Vagina (tissue), 2 donors: ENCODE measurements at regions not wholly inside any gene's neighbourhood (a gene's known extent, or its start where the extent isn't known, plus 50 kb on each side); places are given as distances from the start of the nearest gene placed in this dataset.
"Not testable (repeated sequence)": the region's sequence is repeated elsewhere in the genome, so short reads cannot be mapped to it uniquely, and the experiment has no call there.

ENCODE experiments used
- DNase-seq, 2 donors: peaks; one replicate each; pipeline ENCODE4 v3.0.0-alpha.2; 2017; ENCODE audit errors: extremely low spot score in 2 of 2
- H3K27ac ChIP-seq: fragments of 200-600 bp; sonication (generic); one replicate; pipeline ENCODE4 v1.5.1; 2019
- H3K27me3 ChIP-seq: fragments of 200-600 bp; sonication (generic); one replicate; pipeline ENCODE4 v1.5.1; 2019
- H3K36me3 ChIP-seq, 2 donors: fragments of 200-600 bp; sonication (generic); one replicate each; pipeline ENCODE4 v1.5.1; 2017 to 2019
- H3K4me1 ChIP-seq: fragments of 200-600 bp; sonication (generic); one replicate; pipeline ENCODE4 v1.5.1; 2019
- H3K4me3 ChIP-seq, 2 donors: fragments of 200-600 bp; sonication (generic); 1 replicate in 1 of 2; 2 replicates in 1 of 2; pipeline ENCODE4 v1.5.1; 2016 to 2019
- H3K9me3 ChIP-seq: fragments of 200-600 bp; sonication (generic); one replicate; pipeline ENCODE4 v1.5.1; 2019
- POLR2A ChIP-seq, 2 donors: fragments of 450-650 bp; IDR thresholded peaks; one replicate each; pipeline ENCODE4 v1.6.1; 2017; ENCODE audit warnings: antibody characterized with exemption in 2 of 2, mild to moderate bottlenecking in 2 of 2, moderate library complexity in 2 of 2
- POLR2AphosphoS5 ChIP-seq, 2 donors: sonication (generic); formaldehyde crosslinking; IDR thresholded peaks; one replicate each; pipeline ENCODE4 v1.9.0; 2017; ENCODE audit warnings: antibody characterized with exemption in 2 of 2, mild to moderate bottlenecking in 2 of 2, low read depth in 1 of 2; ENCODE audit not compliant: insufficient read depth in 1 of 2
- intact Hi-C: fragments of 100-400 bp; cut with DNase I; formaldehyde crosslinking; loops from one replicate; pipeline ENCODE4 v1.15.1; 2023
- TF ChIP-seq, protein P1 (sequence below), 3 experiments: fragments of 450-650 bp in 2 of 3; fragments of 200-600 bp in 1 of 3; sonication (generic) in 1 of 3; IDR thresholded peaks; one replicate each; pipeline ENCODE4 v1.5.1; 2017 to 2019; ENCODE audit warnings: antibody characterized with exemption in 3 of 3, mild to moderate bottlenecking in 2 of 3, moderate library complexity in 2 of 3

DNA sequence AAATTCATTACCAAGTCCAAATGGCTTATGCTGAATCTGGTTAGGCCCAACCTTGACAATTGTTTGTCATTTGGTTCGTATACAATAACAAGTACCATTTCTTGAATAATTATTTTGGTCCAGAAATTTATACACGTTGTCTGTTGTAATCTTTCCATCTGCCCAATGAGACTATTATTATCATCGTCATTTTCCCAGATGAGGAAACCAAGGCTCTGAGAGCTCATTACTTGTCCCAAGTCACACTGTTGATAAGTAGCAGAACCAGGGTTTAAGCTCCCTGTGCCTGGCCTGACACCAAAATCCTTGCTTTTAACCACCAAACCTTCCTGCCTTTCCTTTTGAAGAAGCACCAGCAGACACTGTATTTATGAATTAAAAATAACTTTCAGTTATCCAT lies 81.3 kb downstream of the RGS2 start:
- TF ChIP-seq, protein P1, sequence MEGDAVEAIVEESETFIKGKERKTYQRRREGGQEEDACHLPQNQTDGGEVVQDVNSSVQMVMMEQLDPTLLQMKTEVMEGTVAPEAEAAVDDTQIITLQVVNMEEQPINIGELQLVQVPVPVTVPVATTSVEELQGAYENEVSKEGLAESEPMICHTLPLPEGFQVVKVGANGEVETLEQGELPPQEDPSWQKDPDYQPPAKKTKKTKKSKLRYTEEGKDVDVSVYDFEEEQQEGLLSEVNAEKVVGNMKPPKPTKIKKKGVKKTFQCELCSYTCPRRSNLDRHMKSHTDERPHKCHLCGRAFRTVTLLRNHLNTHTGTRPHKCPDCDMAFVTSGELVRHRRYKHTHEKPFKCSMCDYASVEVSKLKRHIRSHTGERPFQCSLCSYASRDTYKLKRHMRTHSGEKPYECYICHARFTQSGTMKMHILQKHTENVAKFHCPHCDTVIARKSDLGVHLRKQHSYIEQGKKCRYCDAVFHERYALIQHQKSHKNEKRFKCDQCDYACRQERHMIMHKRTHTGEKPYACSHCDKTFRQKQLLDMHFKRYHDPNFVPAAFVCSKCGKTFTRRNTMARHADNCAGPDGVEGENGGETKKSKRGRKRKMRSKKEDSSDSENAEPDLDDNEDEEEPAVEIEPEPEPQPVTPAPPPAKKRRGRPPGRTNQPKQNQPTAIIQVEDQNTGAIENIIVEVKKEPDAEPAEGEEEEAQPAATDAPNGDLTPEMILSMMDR (IDR thresholded peaks at IDR 0.05), result no peak
- TF ChIP-seq POLR2AphosphoS5 (IDR thresholded peaks at IDR 0.05; ENCODE audit: insufficient read depth in 1 of 2, low read depth in 1 of 2) (no peak), POLR2A (IDR thresholded peaks at IDR 0.05) (no peak)
- Histone ChIP-seq H3K4me1 (no peaks in the 10 kb centered on the region), H3K27ac (no peak overlapping the region), H3K36me3 (no peaks in the 10 kb centered on the region), H3K4me3 (no peak overlapping the region), H3K27me3 (no peaks in the 10 kb centered on the region), H3K9me3 (no peaks in the 10 kb centered on the region)
- intact Hi-C loops, result no loop called here
- no peak for DNase-seq

GRCh38 chr1:192892934-192893333 lies 84.1 kb downstream of the RGS2 start:
- no peak overlapping the region for H3K4me3 ChIP-seq
- DNase-seq, result no peak
- H3K4me1 ChIP-seq, result no peaks in the 10 kb centered on the region
- intact Hi-C loops, result no loop called here
- no peaks in the 10 kb centered on the region for H3K36me3 ChIP-seq
- no peaks in the 10 kb centered on the region for H3K9me3 ChIP-seq
- no peak for TF ChIP-seq POLR2A (IDR thresholded peaks at IDR 0.05)
- TF ChIP-seq POLR2AphosphoS5 (IDR thresholded peaks at IDR 0.05; ENCODE audit: insufficient read depth in 1 of 2, low read depth in 1 of 2), result no peak
- TF ChIP-seq, protein P1 (IDR thresholded peaks at IDR 0.05), result no peak
- H3K27me3 ChIP-seq, result no peaks in the 10 kb centered on the region
- H3K27ac ChIP-seq, result no peak overlapping the region

DNA sequence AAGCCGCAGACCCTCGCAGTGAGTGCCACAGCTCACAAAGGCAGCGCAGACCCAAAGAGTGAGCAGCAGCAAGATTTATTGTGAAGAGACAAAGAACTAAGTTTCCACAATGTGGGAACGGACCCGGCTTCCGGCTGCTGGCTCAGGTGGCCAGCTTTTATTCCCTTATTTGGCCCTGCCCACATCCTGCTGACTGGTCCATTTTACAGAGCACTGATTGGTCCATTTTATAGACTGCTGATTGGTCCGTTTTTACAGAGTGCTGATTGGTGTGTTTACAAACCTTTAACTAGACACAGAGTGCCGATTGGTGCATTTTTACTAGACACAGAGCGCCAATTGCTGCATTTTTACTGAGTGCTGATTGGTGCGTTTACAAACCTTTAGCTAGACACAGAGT lies 86.6 kb downstream of the RGS2 start:
- DNase-seq, H3K4me3 ChIP-seq, H3K36me3 ChIP-seq, H3K27me3 ChIP-seq, intact Hi-C loops, H3K27ac ChIP-seq, H3K9me3 ChIP-seq, H3K4me1 ChIP-seq: not testable (repeated sequence)

DNA sequence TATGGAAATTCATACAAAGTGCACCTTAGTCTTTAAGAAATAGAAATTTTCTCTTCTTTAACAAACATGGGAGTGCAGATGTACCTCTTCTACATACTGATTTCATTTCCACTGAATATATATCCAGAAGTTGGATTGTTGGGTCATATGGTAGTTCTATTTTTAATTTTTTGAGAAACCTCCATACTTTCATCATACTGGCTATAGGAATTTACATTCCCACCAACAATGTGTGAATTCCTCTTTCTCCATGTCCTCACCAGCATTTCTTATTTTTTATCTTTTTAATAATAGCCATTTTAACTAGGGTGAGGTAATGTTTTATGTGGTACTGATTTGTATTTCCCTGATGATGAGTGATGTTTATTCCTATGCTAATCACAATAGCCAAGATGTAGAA lies 87.5 kb downstream of the RGS2 start:
- Histone ChIP-seq H3K36me3 (no peaks in the 10 kb centered on the region), H3K27ac (no peak overlapping the region), H3K4me3 (no peak overlapping the region), H3K4me1 (no peaks in the 10 kb centered on the region), H3K27me3 (no peaks in the 10 kb centered on the region), H3K9me3 (no peaks in the 10 kb centered on the region)
- intact Hi-C loops, result no loop called here
- TF ChIP-seq, protein P1 (IDR thresholded peaks at IDR 0.05), result no peak
- TF ChIP-seq POLR2A (IDR thresholded peaks at IDR 0.05) (no peak), POLR2AphosphoS5 (IDR thresholded peaks at IDR 0.05; ENCODE audit: insufficient read depth in 1 of 2, low read depth in 1 of 2) (no peak)
- no peak for DNase-seq

- Histone ChIP-seq H3K27me3 (no peaks in the 10 kb centered on the region), H3K9me3 (no peaks in the 10 kb centered on the region), H3K27ac (no peak overlapping the region), H3K36me3 (no peaks in the 10 kb centered on the region), H3K4me3 (no peak overlapping the region), H3K4me1 (no peaks in the 10 kb centered on the region)
- intact Hi-C loops, result no loop called here
- TF ChIP-seq POLR2A (IDR thresholded peaks at IDR 0.05) (no peak), POLR2AphosphoS5 (IDR thresholded peaks at IDR 0.05; ENCODE audit: insufficient read depth in 1 of 2, low read depth in 1 of 2) (no peak)
- TF ChIP-seq, protein P1 (IDR thresholded peaks at IDR 0.05), result no peak
- no peak for DNase-seq
These were observed 92.7 kb downstream of the RGS2 start for GRCh38 chr1:192901500-192901899.

DNA sequence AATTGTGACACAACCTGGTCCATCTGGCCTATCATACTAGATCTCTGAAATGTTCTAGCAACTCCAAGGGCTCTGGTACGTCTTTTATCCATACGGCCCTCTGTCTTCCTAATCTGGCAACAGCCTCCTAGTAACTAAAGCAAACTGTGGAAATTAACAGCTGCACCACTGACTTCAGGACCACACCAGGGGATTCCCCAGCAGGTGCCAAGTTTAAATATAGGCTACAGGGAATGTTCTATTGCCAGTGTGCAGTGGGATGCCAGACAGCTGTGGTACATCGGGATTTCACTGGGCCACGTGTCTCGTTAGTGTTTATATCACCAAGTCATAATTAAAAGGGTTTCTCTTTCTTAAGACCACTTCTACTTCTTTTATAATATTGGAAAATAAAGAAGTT lies 94.3 kb downstream of the RGS2 start:
- TF ChIP-seq POLR2AphosphoS5 (IDR thresholded peaks at IDR 0.05; ENCODE audit: insufficient read depth in 1 of 2, low read depth in 1 of 2) (no peak), POLR2A (IDR thresholded peaks at IDR 0.05) (no peak)
- TF ChIP-seq, protein P1 (IDR thresholded peaks at IDR 0.05), result no peak
- Histone ChIP-seq H3K9me3 (no peaks in the 10 kb centered on the region), H3K4me1 (no peaks in the 10 kb centered on the region), H3K36me3 (no peaks in the 10 kb centered on the region), H3K27me3 (no peaks in the 10 kb centered on the region), H3K27ac (no peak overlapping the region), H3K4me3 (no peak overlapping the region)
- DNase-seq, result no peak
- intact Hi-C loops, result no loop called here
